Skeletal muscle tissue (tissue), 3 donors: ENCODE measurements at regions not wholly inside any gene's neighbourhood (a gene's known extent, or its start where the extent isn't known, plus 50 kb on each side); places are given as distances from the start of the nearest gene placed in this dataset.
"Not testable (repeated sequence)": the region's sequence is repeated elsewhere in the genome, so short reads cannot be mapped to it uniquely, and the experiment has no call there.

Experiments
- H3K27ac ChIP-seq: one replicate; pipeline ENCODE4 v1.7.0; 2013; ENCODE audit warnings: mild to moderate bottlenecking, low read depth, low read length, inconsistent platforms
- H3K27me3 ChIP-seq, 3 donors: one replicate each; pipeline ENCODE4 v1.7.0; 2013; ENCODE audit warnings: low read length in 3 of 3; ENCODE audit not compliant: control insufficient read depth in 3 of 3, insufficient read depth in 3 of 3
- H3K36me3 ChIP-seq, 3 donors: one replicate each; pipeline ENCODE4 v1.7.0; 2013; ENCODE audit warnings: low read length in 3 of 3; ENCODE audit not compliant: control insufficient read depth in 3 of 3, insufficient read depth in 3 of 3
- H3K4me1 ChIP-seq, 3 donors: one replicate each; pipeline ENCODE4 v1.7.0; 2013; ENCODE audit warnings: low read length in 3 of 3, mild to moderate bottlenecking in 3 of 3; ENCODE audit not compliant: control insufficient read depth in 3 of 3, insufficient read depth in 3 of 3
- H3K4me3 ChIP-seq, 3 donors: one replicate each; pipeline ENCODE4 v1.7.0; 2013; ENCODE audit warnings: low read length in 3 of 3
- H3K9ac ChIP-seq, 3 donors: one replicate each; pipeline ENCODE4 v1.7.0; 2013; ENCODE audit warnings: low read length in 3 of 3, mild to moderate bottlenecking in 3 of 3, moderate library complexity in 2 of 3, low read depth in 1 of 3
- H3K9me3 ChIP-seq, 3 donors: one replicate each; pipeline ENCODE4 v1.7.0; 2013; ENCODE audit warnings: low read length in 3 of 3; ENCODE audit not compliant: control insufficient read depth in 3 of 3
- donor health status: Osteomylitis.

DNA sequence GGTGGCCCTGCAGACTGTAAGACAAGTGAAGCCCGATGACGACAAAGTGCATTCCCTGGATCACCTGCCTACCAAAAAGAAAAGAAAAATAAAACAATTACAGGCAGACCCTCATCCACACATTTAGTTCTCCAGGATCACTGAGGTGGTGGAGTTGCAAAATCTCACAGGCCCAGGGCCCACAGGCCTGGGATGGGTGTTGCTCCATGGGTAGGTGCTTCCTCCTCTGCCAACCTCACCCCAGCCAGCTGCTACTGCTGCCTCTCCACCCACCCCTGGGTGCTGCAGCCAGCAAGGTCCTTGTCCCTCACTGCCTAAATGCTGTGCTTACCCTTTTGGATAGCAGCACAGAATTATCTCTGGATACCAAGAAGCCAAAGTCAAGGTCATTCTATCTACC is 146.4 kb upstream of the GALNT2 start:
- H3K27ac ChIP-seq = no peak overlapping the region
- H3K4me1 ChIP-seq = no peaks in the 10 kb centered on the region
- no peak overlapping the region for H3K9ac ChIP-seq
- no peak overlapping the region for H3K4me3 ChIP-seq
- H3K27me3 ChIP-seq = no peaks in the 10 kb centered on the region
- H3K36me3 ChIP-seq = no peaks in the 10 kb centered on the region
- no peaks in the 10 kb centered on the region for H3K9me3 ChIP-seq

DNA sequence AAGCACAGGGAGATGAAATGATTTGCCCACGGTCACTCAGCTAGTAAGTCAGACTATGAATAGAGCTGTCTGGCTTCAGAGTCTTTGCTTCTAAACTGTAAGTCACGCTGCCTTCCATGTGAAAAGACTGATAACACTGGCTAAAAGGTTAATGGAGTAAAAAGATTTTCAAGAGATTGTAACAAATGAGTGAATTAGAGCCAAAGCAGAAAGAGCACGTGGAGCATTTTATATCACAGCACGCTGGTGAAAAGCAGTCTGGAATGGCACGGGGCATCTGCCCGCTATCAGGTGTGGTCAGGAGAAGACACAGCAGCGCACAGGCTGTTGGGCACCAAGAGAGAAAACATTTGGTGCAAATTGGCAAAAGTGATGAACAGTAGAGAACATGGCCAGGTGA is 144.8 kb upstream of the GALNT2 start:
- H3K9me3 ChIP-seq = no peaks in the 10 kb centered on the region
- no peak overlapping the region for H3K9ac ChIP-seq
- H3K4me3 ChIP-seq = no peak overlapping the region
- H3K27ac ChIP-seq = no peak overlapping the region
- H3K4me1 ChIP-seq = no peaks in the 10 kb centered on the region
- H3K36me3 ChIP-seq = no peaks in the 10 kb centered on the region
- no peaks in the 10 kb centered on the region for H3K27me3 ChIP-seq

DNA sequence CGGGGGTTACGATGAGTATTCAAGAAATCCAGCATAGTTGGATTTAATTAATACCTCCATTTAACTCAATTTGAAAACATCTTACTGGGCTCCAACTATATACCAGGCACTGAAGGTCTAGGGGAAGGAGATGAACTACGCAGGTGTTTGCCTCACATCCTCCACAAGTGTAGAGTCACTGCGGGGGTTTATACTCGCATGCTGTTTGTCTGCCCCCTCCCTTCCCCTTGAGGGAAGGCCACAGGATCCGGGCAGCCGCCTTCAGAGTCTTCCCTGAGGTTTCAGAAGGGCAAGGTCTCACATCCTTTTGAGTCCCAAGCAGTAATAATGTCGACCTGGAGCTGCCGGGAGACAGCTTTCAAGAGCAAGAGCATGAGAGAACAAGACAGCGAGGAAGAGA is 142.4 kb upstream of the GALNT2 start:
- H3K36me3 ChIP-seq = no peaks in the 10 kb centered on the region
- no peaks in the 10 kb centered on the region for H3K4me1 ChIP-seq
- no peak overlapping the region for H3K4me3 ChIP-seq
- H3K9me3 ChIP-seq = no peaks in the 10 kb centered on the region
- no peak overlapping the region for H3K9ac ChIP-seq
- H3K27ac ChIP-seq = no peak overlapping the region
- H3K27me3 ChIP-seq = no peaks in the 10 kb centered on the region

DNA sequence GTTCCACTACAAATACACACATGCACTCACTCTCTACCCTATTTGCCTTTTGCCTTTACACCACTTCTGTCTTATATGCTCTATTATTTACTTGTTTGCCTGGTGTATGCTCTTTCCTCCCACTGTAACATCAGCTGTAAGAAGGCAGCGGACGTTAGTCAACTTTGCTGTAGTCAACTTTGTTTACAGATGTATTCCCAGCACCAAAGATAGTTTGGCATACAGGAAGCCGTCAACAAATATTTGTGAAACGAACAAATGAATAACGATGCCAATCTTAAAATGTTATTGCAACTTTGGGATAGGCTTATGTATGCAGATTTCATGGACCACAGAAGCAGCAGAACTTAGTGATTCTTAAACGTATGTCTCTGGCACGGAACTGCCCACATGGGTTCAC is 138.3 kb upstream of the GALNT2 start:
- no peaks in the 10 kb centered on the region for H3K27me3 ChIP-seq
- H3K4me3 ChIP-seq = no peak overlapping the region
- no peak overlapping the region for H3K27ac ChIP-seq
- no peak overlapping the region for H3K9ac ChIP-seq
- H3K36me3 ChIP-seq = no peaks in the 10 kb centered on the region
- no peaks in the 10 kb centered on the region for H3K4me1 ChIP-seq
- no peaks in the 10 kb centered on the region for H3K9me3 ChIP-seq

DNA sequence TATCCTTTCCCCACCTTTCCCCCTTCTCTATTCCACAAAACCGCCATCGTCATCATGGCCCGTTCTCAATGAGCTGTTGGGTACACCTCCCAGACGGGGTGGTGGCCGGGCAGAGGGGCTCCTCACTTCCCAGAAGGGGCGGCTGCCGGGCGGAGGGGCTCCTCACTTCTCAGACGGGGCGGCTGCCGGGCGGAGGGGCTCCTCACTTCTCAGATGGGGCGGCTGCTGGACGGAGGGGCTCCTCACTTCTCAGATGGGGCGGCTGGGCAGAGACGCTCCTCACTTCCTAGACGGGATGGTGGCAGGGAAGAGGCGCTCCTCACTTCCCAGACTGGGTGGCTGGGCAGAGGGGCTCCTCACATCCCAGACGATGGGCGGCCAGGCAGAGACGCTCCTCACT is 135.3 kb upstream of the GALNT2 start:
- not testable (repeated sequence) for H3K27ac ChIP-seq, H3K4me1 ChIP-seq, H3K9me3 ChIP-seq, H3K36me3 ChIP-seq, H3K4me3 ChIP-seq, H3K27me3 ChIP-seq, H3K9ac ChIP-seq

DNA sequence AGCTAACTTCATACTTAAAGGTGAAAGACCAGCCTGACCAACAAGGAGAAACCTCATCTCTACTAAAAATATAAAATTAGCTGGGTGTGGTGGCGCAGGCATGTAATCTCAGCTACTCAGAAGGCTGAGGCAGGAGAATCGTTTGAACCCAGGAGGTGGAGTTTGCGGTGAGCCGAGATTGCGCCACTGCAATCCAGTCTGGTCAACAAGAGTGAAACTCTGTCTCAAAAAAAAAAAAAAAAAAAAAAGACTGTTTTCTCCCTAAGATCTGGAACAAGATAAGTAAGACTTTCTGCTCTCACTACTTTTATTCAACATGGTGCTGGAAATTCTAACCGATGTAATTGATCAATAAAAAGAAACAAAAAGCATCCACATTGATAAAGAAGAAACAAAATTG is 131.9 kb upstream of the GALNT2 start:
- H3K4me3 ChIP-seq, H3K9ac ChIP-seq, H3K27me3 ChIP-seq, H3K27ac ChIP-seq, H3K9me3 ChIP-seq, H3K4me1 ChIP-seq, H3K36me3 ChIP-seq: not testable (repeated sequence)

DNA sequence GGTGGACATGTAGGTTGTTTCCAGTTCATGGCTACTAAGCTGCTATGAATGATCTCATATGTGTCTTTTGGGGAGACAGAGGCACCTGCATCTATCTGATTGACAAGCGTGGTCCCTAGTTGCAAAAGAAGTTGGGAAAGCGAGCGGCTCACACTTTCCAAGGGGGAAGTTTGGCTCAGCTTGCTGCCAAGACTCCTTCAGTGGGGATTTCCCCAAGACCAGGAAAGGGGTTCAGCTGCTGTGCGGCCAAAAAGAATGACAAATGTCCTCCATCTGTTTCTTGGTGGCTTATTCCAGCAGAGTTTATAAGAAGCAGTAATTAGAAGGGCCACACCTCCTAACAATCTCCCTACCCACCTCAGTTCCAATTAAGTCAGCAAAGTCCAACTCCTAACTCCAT is 128.5 kb upstream of the GALNT2 start:
- Histone ChIP-seq H3K36me3 (no peaks in the 10 kb centered on the region), H3K4me3 (no peak overlapping the region), H3K9ac (no peak overlapping the region), H3K27me3 (no peaks in the 10 kb centered on the region), H3K27ac (no peak overlapping the region), H3K4me1 (peaks cover 6 to 16% (median 12%) of the 10 kb centered on the region in 3 donors), H3K9me3 (no peaks in the 10 kb centered on the region)

DNA sequence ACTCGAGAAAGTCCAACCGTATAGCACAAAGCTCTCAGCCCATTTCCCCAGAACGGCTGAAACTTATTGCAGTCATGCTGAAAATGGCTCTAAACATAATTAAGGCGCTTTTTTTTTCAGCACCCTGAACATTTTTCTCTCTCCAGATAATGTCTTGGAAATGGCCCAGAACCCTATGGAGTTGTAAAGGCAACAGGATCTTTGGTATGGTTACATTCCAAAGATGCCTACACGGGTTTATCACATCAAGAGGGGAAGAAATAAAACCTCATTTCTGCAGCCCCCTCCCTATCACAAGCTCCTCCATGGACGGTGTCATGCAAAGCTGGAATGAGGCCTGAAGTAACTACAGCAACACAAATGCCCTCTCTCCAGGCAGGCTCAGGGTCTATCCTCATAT is 126.4 kb upstream of the GALNT2 start:
- no peaks in the 10 kb centered on the region for H3K9me3 ChIP-seq
- H3K4me3 ChIP-seq = no peak overlapping the region
- no peak overlapping the region for H3K27ac ChIP-seq
- H3K36me3 ChIP-seq = no peaks in the 10 kb centered on the region
- no peak overlapping the region for H3K9ac ChIP-seq
- H3K27me3 ChIP-seq = no peaks in the 10 kb centered on the region
- H3K4me1 ChIP-seq = peaks cover 6 to 16% (median 12%) of the 10 kb centered on the region in 3 donors

DNA sequence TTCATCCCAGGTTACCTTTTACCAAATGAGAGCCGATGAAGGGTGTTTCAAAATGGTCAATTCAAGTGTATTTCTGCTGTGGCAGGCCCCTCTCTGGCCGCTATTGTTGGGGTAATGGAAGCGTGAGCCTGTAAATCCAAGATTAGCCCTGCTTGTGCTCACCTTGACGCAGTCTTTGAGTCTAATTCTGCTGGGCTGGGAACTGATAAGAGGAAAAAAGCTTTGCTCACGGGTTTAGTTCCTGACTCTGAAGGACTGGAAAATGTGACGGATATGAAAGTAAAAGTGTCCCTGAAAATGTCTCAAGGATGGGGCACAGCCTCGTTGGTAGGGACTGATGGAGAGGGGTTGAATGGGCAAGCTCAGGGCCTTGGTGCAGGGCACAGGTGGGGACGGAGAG is 125.9 kb upstream of the GALNT2 start:
- Histone ChIP-seq H3K36me3 (no peaks in the 10 kb centered on the region), H3K9ac (no peak overlapping the region), H3K9me3 (no peaks in the 10 kb centered on the region), H3K27ac (no peak overlapping the region), H3K4me3 (no peak overlapping the region), H3K4me1 (peaks cover 6 to 16% (median 12%) of the 10 kb centered on the region in 3 donors), H3K27me3 (no peaks in the 10 kb centered on the region)

DNA sequence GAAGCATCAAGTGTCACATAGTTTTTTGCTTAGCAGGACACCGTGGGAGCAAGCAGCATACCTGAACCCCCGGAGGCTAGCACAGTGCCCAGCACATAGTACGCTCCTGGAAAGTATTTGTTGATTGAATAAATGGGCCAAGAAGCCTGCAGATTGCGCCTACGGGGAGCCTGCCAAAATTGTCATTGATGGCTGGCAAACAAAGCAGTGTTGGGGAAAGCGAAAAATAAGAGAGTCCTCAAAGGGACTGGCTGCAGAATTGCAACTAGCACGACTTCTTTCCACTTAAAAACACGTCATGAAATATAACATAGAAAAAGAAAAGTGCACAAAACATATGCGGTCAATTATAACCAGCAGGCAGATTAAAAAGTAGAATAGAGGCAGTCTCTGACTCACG is 125.2 kb upstream of the GALNT2 start:
- Histone ChIP-seq H3K36me3 (no peaks in the 10 kb centered on the region), H3K9ac (no peak overlapping the region), H3K4me1 (peaks cover 6 to 16% (median 12%) of the 10 kb centered on the region in 3 donors), H3K27me3 (no peaks in the 10 kb centered on the region), H3K4me3 (no peak overlapping the region), H3K27ac (no peak overlapping the region), H3K9me3 (no peaks in the 10 kb centered on the region)

DNA sequence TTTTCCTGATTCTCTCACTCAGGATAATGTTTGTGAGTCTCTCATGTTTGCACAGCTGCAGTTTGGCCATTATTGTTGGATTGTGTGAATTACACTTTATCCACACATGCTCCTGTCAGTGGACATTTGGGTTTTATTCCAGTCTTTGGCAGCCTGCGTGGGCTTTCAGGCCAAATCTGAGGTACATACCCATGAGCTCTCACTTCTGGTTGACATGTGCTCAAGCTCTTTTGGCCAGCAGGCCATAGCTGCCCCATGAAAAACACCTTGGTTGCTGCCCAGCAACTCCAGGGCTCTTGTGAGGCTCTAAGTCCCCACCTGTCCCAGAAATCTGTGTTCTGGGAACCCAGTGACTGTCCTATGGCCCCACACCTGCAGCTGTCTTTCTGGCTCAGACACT is 124.5 kb upstream of the GALNT2 start:
- Histone ChIP-seq H3K4me3 (no peak overlapping the region), H3K36me3 (no peaks in the 10 kb centered on the region), H3K27me3 (no peaks in the 10 kb centered on the region), H3K4me1 (peaks cover 6 to 16% (median 12%) of the 10 kb centered on the region in 3 donors), H3K27ac (no peak overlapping the region), H3K9ac (no peak overlapping the region), H3K9me3 (no peaks in the 10 kb centered on the region)
